ENCODE measurements at regions not wholly inside any gene's neighbourhood (a gene's known extent, or its start where the extent isn't known, plus 50 kb on each side); places are given as distances from the start of the nearest gene placed in this dataset.

GRCh38 chr13:64674126-64674525, 2556.0 kb downstream of the PCDH9 start:
- no peak overlapping the region for H3K4me3 ChIP-seq (ENCODE audit: low read depth, low read length)
- DNase-seq (ENCODE audit: low read depth), result no peak
- TF ChIP-seq CTCF (conservative IDR thresholded peaks at IDR 0.05; ENCODE audit: low read depth, low read length), result no peak

- DNase-seq (ENCODE audit: low read depth), result no peak
- no peak for TF ChIP-seq CTCF (conservative IDR thresholded peaks at IDR 0.05; ENCODE audit: low read depth, low read length)
- H3K4me3 ChIP-seq (ENCODE audit: low read depth, low read length), result no peak overlapping the region
Measured at GRCh38 chr13:64672751-64673150, 2557.4 kb downstream of the PCDH9 start.

- no peak for DNase-seq (ENCODE audit: low read depth)
- TF ChIP-seq CTCF (conservative IDR thresholded peaks at IDR 0.05; ENCODE audit: low read depth, low read length), result no peak
- H3K4me3 ChIP-seq (ENCODE audit: low read depth, low read length), result no peak overlapping the region
Measured at GRCh38 chr13:64662887-64663593, 2567.1 kb downstream of the PCDH9 start.

- TF ChIP-seq CTCF (conservative IDR thresholded peaks at IDR 0.05; ENCODE audit: low read depth, low read length), result no peak
- no peak for DNase-seq (ENCODE audit: low read depth)
- H3K4me3 ChIP-seq (ENCODE audit: low read depth, low read length), result no peak overlapping the region
Measured at GRCh38 chr13:64648293-64648692, 2581.8 kb downstream of the PCDH9 start.

- no peak for DNase-seq (ENCODE audit: low read depth)
- TF ChIP-seq CTCF (conservative IDR thresholded peaks at IDR 0.05; ENCODE audit: low read depth, low read length), result no peak
- no peak overlapping the region for H3K4me3 ChIP-seq (ENCODE audit: low read depth, low read length)
Measured at GRCh38 chr13:64643066-64643465, 2587.1 kb downstream of the PCDH9 start.

GRCh38 chr13:64640002-64640401, 2590.1 kb downstream of the PCDH9 start:
- no peak for DNase-seq (ENCODE audit: low read depth)
- no peak overlapping the region for H3K4me3 ChIP-seq (ENCODE audit: low read depth, low read length)
- TF ChIP-seq CTCF (conservative IDR thresholded peaks at IDR 0.05; ENCODE audit: low read depth, low read length), result no peak

- no peak overlapping the region for H3K4me3 ChIP-seq (ENCODE audit: low read depth, low read length)
- no peak for DNase-seq (ENCODE audit: low read depth)
- no peak for TF ChIP-seq CTCF (conservative IDR thresholded peaks at IDR 0.05; ENCODE audit: low read depth, low read length)
Measured at GRCh38 chr13:64639206-64639605, 2590.9 kb downstream of the PCDH9 start.
